Glutamatergic neuron (in vitro differentiated cells): ENCODE measurements at regions not wholly inside any gene's neighbourhood (a gene's known extent, or its start where the extent isn't known, plus 50 kb on each side); places are given as distances from the start of the nearest gene placed in this dataset.

ENCODE experiments used
- DNase-seq: peaks from one replicate; pipeline ENCODE4 v3.0.0; 2022
- H3K27ac Mint-ChIP-seq: one replicate; pipeline ENCODE4 v1.8.0; 2020; ENCODE audit warnings: mild to moderate bottlenecking, mixed read lengths, inconsistent platforms; ENCODE audit not compliant: unreplicated experiment
- H3K27me3 Mint-ChIP-seq: one replicate; pipeline ENCODE4 v1.8.0; 2020; ENCODE audit warnings: mild to moderate bottlenecking, moderate library complexity, mixed read lengths, inconsistent platforms; ENCODE audit not compliant: unreplicated experiment
- H3K36me3 Mint-ChIP-seq: one replicate; pipeline ENCODE4 v1.8.0; 2020; ENCODE audit warnings: mild to moderate bottlenecking, mixed read lengths, inconsistent platforms; ENCODE audit not compliant: unreplicated experiment
- H3K4me1 Mint-ChIP-seq: one replicate; pipeline ENCODE4 v1.8.0; 2020; ENCODE audit warnings: mild to moderate bottlenecking, low read depth, mixed read lengths, inconsistent platforms; ENCODE audit not compliant: unreplicated experiment
- H3K4me3 Mint-ChIP-seq: one replicate; pipeline ENCODE4 v1.8.0; 2020; ENCODE audit warnings: mild to moderate bottlenecking, mixed read lengths, inconsistent platforms; ENCODE audit not compliant: unreplicated experiment
- H3K9me3 Mint-ChIP-seq: one replicate; pipeline ENCODE4 v1.8.0; 2020; ENCODE audit warnings: mild to moderate bottlenecking, moderate library complexity, mixed read lengths, inconsistent platforms; ENCODE audit not compliant: unreplicated experiment
- TF ChIP-seq, protein P1 (sequence below): fragments of 200-600 bp; sonication (generic); IDR thresholded peaks from one replicate; pipeline ENCODE4 v1.5.0; 2021; ENCODE audit not compliant: partially characterized antibody, unreplicated experiment

DNA sequence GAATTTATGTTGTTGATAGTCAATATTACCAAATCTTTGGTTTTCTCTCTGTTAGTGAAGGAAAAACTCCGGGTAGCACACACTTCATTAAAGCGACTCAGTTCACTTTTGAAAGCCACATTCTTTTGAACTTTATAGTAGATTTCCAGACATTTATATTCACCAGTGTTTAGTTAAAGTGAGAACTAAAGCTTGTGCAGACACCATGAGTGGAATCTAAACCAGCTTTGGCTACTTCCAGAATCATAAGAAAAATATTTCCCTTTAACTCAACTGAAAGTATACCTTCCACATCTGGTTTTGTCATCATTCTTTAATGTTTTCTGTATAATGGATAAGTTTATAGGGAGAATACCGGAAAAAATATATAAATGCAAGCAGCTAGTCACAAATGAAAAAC is 92.1 kb upstream of the COL21A1 start:
- Mint-ChIP-seq H3K36me3 (no peaks in the 10 kb centered on the region), H3K27ac (no peak overlapping the region), H3K4me3 (no peak overlapping the region), H3K27me3 (no peaks in the 10 kb centered on the region), H3K4me1 (no peaks in the 10 kb centered on the region), H3K9me3 (no peaks in the 10 kb centered on the region)
- TF ChIP-seq, protein P1, sequence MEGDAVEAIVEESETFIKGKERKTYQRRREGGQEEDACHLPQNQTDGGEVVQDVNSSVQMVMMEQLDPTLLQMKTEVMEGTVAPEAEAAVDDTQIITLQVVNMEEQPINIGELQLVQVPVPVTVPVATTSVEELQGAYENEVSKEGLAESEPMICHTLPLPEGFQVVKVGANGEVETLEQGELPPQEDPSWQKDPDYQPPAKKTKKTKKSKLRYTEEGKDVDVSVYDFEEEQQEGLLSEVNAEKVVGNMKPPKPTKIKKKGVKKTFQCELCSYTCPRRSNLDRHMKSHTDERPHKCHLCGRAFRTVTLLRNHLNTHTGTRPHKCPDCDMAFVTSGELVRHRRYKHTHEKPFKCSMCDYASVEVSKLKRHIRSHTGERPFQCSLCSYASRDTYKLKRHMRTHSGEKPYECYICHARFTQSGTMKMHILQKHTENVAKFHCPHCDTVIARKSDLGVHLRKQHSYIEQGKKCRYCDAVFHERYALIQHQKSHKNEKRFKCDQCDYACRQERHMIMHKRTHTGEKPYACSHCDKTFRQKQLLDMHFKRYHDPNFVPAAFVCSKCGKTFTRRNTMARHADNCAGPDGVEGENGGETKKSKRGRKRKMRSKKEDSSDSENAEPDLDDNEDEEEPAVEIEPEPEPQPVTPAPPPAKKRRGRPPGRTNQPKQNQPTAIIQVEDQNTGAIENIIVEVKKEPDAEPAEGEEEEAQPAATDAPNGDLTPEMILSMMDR, result no peak
- no peak for DNase-seq

DNA sequence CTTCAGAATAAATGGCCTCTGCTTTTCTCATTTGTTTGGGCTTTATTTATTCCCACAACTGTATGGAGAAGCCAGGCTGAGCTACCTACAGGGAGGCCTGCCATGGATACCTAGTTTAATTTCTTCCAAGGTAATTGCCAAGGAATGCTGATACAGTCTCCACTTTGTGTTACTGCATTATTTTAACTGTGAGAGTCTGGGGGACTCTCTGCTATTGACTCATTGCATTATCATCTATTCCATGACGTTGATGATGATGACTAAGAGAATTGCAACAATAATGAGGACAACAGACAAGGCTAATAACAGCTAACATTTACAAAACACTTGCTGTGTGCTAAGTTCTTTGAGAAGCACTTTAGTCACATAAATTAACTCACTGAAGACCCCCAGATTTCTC is 88.3 kb upstream of the COL21A1 start:
- Mint-ChIP-seq H3K4me3 (no peak overlapping the region), H3K27ac (no peak overlapping the region), H3K9me3 (no peaks in the 10 kb centered on the region), H3K4me1 (no peaks in the 10 kb centered on the region), H3K36me3 (no peaks in the 10 kb centered on the region), H3K27me3 (no peaks in the 10 kb centered on the region)
- no peak for DNase-seq
- TF ChIP-seq, protein P1, result no peak

DNA sequence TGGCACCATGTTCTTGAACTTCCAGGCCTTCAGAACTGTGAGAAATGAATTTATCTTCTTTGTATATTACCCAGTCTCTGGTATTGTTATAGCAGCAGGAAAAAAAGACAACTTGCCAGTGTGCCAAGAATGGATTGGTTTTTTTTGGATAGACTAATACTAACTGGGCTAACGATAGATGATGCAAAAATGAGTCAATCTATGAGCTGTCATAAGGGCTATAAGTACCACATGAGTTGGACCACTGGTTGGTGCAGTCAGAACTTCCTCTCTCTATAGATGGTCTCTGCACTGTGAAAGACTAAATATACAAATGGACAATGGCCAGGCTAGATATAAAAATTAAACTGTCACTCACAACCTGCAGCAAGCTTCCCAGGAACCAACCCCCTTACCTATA is 87.6 kb upstream of the COL21A1 start:
- H3K27me3 Mint-ChIP-seq, result no peaks in the 10 kb centered on the region
- no peak overlapping the region for H3K4me3 Mint-ChIP-seq
- TF ChIP-seq, protein P1, result no peak
- H3K36me3 Mint-ChIP-seq, result no peaks in the 10 kb centered on the region
- H3K9me3 Mint-ChIP-seq, result no peaks in the 10 kb centered on the region
- no peak overlapping the region for H3K27ac Mint-ChIP-seq
- DNase-seq, result no peak
- no peaks in the 10 kb centered on the region for H3K4me1 Mint-ChIP-seq

DNA sequence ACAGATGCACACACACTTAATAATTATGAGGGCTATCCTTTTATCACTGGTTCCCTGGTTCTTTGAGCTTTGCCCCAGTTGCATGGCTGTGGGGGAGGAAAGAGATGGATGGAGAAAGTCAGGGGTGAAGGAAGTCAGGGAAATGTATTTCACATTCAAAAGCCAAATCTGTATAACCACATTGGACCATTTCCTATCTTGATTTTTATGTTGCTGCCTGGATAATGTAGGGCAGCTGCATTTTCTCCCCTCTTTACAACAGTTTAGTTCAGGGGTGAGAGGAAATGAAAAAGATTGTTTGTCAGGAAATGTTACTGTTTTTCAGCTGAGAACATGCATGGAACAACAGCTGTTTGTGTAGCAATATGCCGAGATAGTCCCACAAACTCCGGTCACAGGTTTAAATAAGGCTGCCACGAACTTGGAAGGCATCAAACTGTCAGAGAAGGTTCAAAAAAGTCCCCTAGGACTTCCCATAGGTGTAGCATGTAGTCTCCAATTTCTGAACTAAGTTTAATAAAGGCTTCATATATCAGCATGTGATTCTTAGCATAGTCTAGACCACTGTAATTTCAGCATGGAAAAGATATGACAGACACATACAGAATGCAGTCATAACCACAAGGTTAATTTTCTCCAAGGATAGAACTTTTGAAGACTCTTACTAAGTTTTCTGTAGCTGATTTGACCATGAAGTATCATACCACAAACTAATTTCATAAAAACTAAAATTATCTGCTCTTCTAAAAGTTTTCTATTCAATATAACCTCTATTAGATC is 82.1 kb upstream of the COL21A1 start:
- Mint-ChIP-seq H3K36me3 (no peaks in the 10 kb centered on the region), H3K4me1 (no peaks in the 10 kb centered on the region)
- TF ChIP-seq, protein P1, result no peak

DNA sequence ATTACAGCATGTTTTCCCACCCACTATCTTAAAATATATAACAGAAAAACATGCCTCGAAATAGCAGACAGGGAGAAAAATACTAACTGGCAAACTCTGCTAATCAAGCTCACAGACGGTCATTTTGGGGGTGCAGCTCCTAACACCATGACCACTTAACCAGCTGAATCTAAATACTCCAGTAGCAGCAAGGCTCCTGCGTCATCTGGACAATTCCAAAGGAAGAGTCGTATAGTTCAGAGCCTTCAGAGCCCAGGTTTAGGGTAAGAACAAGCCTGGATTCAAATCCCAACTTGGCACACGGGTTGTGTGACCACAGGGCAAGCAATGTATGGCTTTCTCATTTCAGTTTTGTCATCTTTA is 81.3 kb upstream of the COL21A1 start:
- H3K27ac Mint-ChIP-seq, result no peak overlapping the region
- H3K4me1 Mint-ChIP-seq, result no peaks in the 10 kb centered on the region
- no peaks in the 10 kb centered on the region for H3K9me3 Mint-ChIP-seq
- TF ChIP-seq, protein P1, result no peak
- no peaks in the 10 kb centered on the region for H3K36me3 Mint-ChIP-seq
- no peak overlapping the region for H3K4me3 Mint-ChIP-seq
- no peak for DNase-seq
- H3K27me3 Mint-ChIP-seq, result no peaks in the 10 kb centered on the region

More for the DNA sequence above, 82.1 kb upstream of the COL21A1 start:
- Mint-ChIP-seq H3K9me3 (no peaks in the 10 kb centered on the region), H3K4me3 (no peak overlapping the region), H3K27ac (no peak overlapping the region), H3K27me3 (no peaks in the 10 kb centered on the region)
- no peak for DNase-seq
